ENCODE measurements at regions not wholly inside any gene's neighbourhood (a gene's known extent, or its start where the extent isn't known, plus 50 kb on each side); places are given as distances from the start of the nearest gene placed in this dataset.

DNA sequence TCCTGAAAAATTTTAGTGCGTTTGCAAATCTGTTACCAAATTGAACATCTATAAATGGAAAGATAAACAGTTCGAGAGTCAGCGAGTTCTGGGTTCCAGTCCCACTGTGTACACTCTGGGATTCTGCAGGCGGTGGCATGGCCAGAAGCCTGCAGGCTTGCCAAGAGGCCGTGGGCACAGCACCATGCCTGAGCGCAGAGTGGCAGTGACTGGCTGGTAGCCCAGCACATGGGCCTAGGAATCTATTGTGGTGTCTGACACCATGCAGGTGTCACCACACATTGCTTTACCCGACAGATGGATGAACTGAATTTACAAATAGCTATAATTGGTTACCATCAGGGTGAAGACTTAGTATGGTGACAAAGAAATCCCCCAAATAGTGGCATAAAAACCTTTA is 71.7 kb upstream of the TLR3 start:
- TF ChIP-seq, protein P1, sequence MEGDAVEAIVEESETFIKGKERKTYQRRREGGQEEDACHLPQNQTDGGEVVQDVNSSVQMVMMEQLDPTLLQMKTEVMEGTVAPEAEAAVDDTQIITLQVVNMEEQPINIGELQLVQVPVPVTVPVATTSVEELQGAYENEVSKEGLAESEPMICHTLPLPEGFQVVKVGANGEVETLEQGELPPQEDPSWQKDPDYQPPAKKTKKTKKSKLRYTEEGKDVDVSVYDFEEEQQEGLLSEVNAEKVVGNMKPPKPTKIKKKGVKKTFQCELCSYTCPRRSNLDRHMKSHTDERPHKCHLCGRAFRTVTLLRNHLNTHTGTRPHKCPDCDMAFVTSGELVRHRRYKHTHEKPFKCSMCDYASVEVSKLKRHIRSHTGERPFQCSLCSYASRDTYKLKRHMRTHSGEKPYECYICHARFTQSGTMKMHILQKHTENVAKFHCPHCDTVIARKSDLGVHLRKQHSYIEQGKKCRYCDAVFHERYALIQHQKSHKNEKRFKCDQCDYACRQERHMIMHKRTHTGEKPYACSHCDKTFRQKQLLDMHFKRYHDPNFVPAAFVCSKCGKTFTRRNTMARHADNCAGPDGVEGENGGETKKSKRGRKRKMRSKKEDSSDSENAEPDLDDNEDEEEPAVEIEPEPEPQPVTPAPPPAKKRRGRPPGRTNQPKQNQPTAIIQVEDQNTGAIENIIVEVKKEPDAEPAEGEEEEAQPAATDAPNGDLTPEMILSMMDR (IDR thresholded peaks at IDR 0.05; ENCODE audit: low read depth, low read length): no peak
- no peak for TF ChIP-seq EZH2phosphoT487 (IDR thresholded peaks at IDR 0.05; ENCODE audit: low read depth)
